ENCODE measurements at regions not wholly inside any gene's neighbourhood (a gene's known extent, or its start where the extent isn't known, plus 50 kb on each side); places are given as distances from the start of the nearest gene placed in this dataset.

DNA sequence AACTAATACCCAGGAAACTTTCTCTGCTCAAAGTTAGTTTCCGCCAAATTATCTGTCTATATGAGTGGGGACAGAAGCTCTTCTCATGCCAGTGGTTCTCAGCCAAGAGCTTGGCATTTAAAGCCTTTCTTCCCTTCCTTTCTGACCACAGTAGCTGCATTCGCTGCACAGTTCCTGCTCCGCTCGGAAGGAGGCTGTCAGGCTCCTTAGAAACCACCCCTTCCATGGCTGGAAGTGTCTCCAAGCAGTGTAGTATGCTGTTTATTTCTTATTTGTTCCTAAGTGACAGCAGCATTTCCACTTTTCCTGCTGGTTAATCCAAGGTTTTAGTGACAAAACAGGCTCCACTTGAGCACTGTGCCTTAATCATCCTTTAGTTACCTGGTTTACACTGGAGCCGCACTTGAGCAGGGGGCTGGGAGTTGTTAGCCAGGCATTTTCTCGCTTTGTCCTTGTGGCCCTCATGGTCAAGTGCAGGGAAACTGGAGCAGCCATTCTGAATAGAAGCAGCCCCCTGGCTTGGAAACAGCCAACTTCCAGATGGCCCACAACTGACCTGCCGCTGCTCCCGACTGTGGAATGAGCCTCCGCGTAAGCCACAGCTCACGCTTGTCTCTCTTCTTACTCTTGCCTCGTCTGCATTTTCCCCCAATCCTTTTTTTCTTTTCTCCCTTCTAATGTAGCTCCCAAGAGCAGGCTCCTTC lies 739.4 kb upstream of the TENM3 start:
- DNase-seq (ENCODE audit: low read depth): no peak

DNA sequence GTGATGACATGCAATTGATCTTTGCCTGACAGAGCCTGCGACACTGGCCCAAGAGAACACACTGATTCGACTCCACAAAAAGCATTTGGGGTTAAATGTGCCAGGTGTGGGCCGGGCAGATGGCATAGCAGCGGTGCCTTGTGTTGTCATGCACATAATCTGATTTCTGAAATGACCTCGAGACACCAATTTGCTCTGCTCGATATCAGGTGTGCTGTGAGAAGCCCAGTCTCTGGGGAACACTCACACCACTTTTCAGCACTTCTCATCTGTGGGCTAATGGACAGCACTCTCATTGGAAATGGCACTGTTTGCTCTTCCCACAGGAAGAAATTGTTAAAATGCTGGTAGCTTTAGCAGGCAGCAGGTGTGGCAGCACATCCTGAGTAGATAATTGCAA lies 738.3 kb upstream of the TENM3 start:
- DNase-seq (ENCODE audit: low read depth): no peak

DNA sequence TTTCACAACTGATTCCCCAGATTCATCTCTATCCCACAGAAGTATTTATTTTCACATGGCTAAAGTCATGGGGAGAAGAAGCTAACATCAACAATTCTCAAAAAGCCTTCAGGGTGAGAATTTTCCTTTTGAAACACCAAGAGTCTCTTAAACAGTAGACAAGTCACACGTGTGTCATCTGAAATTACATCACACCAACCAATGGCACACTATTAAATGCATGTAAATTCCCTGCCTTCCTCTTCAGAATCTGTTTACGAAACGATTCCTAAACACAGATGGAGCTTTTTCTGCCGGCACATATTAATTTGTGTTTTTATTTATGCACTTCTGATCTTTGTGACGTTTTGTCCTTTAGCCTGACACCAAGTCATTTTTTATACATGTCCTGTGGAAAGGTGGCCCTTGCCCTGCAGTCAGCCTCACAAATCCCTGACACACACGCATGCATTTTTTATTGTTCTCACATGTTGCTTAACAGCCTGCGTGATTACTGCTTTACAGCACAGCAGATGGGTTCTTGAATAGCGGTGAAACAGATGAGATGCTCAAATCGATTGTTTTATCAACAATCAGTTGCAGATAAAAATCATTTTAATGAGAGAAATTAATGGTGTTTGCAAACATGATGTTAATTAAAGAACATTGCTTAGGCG lies 735.9 kb upstream of the TENM3 start:
- no peak for DNase-seq (ENCODE audit: low read depth)

DNA sequence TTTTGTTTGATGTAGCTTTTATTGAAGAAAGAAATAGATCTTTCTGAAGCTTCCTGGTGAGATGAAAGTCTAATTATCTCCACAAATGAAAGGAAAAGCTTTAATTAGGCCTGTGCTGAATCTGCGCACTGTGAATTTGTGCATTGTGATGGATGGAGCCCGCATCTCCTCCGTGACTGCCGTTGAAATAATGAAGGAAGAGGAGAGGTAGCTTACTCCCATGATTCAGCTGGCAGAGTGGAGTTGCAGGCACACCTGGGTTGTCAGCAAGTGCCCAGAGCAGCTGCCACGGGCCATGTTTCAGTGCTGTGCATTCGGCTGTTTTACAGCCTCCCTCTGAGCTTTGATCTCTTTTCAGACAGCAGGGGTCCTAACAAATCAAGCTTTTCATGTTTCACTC lies 735.3 kb upstream of the TENM3 start:
- DNase-seq (ENCODE audit: low read depth): no peak

DNA sequence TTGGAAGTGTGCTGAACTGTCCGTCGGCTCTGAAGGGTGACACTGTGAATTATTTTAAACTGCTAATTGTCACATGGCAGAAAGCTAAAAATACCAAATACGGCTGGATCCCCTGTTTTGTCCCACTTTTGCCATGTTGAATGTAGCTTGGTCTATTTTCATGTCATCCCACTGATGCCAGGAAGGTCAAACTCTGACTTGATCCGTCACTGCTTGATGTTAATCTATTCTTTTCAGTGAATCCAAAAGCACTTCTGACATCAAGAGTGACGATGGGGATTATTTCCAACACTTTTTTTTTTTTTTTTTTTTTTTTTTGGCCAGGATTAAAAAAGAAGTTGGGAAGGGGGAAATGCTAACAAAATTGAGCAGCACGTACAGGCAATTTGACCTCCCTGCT lies 734.6 kb upstream of the TENM3 start:
- DNase-seq (ENCODE audit: low read depth): no peak

DNA sequence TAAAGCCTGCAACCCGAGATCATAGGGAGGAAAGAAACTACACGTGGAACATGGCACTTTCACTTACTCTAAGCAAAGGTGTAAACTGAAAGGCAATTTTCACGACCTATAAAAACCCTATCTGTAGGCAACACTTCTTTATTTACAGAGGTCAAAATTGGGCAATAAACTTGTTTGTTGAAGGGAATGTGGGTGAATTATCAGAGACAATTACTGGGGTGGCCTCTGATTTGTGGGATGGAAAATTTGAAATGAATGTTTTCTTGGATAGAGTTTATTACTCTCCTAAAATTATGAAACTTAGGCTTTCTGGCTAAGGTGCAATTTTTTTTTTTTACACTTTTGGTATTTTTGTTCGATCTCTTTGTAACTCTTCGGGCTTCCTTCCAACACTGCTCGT lies 734.1 kb upstream of the TENM3 start:
- no peak for DNase-seq (ENCODE audit: low read depth)

DNA sequence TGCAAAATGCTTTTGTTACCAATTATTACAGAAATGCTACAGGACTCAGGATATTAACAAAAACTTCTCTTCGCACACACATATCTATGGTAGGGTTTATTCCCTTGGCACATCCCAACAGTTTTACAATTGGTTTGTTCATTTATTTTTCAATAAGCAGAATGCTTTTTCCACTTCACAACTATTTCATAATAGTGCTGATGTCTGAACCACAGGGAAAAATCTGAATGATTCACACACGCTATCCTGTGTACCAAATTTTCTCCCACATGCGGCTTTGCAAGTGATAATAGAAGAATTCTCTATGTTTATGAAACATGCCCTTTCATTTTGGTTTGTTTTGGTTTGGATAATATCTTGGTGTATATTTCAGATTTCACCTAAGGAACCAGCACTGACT lies 725.7 kb upstream of the TENM3 start:
- no peak for DNase-seq (ENCODE audit: low read depth)

DNA sequence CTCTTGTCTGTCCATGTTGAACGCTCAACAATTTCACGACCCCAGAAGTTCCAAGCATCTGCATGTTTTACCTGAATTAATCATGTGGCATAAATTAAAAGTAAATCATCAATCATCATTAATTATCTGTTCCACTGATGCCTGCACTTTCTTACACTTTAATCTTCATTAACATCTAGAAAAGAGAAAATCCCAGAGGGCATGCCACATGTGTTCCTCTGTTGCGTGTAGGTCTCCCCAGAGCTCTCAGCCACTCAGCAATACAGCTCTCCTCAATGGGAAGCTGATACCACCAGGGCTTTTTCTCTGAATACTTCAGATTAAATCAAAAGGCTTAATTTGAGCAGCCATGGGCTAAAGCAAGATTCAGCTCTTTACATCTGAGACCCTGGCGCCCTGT lies 722.4 kb upstream of the TENM3 start:
- DNase-seq (ENCODE audit: low read depth): no peak

DNA sequence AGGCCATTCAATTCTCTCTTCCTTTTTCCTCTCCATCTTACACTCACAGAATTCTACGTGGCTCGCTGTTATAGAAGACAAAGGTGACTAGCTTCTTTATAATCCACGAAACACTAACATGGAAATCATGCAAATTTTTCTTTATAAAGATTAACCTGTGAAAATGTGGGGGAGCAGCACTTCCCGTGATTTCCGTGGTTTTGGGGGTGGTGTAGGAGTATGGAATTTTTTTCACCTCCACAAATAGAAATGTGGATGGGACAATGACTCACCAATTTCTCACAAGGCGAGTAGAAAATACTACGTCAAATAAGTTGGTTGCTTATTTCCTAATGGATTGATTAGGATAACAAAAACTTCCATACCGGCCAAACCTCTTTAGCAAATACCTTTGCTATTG lies 719.2 kb upstream of the TENM3 start:
- DNase-seq (ENCODE audit: low read depth): no peak

DNA sequence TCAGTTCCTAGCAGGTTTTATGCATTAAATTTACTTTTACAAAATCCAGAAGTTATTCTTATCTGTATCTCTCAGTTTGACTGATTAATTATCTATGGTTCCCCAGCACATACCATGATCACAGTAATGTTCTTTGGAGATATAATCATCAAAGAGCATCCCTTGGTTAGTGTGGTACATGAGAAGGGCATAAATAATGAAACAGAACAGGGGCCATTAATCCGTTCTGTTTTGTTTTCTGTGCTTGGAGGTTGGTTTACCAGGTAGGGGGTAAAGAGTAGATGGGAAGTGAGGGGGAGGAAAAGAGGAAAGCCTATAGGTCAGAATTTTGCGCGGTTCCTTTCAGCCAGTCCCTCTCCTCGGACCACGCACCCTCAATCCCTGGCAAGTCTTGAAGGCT lies 718.7 kb upstream of the TENM3 start:
- DNase-seq (ENCODE audit: low read depth): no peak

DNA sequence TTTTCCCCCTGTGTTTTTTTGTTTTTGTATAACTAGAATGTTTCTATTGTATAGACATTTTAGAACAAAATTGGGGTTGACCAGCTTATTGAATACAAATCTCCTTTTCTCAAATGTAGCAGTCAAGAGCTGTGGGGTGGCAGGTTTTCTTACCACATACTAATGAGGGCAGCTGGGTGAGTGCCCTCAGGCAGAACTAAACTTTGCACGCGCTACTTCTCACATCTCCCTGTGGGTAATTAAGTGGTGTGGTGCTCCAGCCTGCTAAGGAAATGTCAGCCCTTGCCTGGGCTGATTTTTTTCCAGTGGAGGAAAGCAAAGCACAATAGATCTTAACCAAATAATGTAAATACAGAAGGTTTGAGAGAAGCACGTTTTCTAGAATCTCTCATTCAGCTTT lies 717.6 kb upstream of the TENM3 start:
- DNase-seq (ENCODE audit: low read depth): no peak

DNA sequence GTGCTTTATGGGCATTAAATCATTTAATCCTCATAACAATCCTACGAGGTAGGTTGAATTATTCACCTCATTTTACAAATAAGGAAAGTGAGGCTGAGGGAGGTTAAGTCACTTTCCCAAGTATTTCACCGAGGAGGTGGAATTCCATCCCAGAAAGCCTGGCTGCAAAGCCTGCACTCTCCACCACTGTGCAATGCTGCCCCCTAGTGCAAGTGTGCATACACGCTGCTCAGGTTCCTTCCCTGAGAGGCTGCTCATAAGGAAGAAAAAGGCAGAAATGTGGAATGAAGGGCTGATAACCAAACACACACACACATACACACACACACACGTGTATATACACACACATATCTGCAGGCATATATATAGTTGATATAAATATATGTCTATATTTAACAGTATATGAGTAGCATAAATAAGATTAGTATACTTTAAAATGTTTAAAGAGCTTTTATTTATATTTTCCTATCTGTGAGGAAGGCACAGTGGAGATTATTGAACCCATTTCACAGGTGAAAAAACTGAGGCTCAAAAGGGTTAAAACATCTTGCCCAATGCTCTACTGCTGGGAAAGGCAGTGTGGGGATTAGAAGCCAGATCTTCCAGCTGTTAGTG lies 714.5 kb upstream of the TENM3 start:
- DNase-seq (ENCODE audit: low read depth): no peak

DNA sequence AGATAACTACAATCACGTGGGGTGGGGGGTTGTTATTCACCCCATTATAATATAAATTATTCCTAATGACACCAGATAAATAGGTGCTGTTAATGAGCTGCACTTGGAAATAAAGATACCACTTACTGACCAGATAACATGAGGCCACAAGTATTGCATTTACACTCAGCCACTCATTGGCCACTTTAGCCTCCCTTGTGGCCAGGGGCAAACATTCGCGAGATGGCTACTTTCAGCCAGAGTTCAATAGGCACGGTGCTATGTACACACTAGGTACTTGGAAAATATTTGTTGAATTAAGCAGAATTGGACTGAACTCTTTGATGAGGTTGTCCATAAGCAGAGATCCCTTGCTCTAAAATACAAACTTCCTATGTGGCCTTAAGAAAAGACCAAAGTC lies 713.7 kb upstream of the TENM3 start:
- no peak for DNase-seq (ENCODE audit: low read depth)

DNA sequence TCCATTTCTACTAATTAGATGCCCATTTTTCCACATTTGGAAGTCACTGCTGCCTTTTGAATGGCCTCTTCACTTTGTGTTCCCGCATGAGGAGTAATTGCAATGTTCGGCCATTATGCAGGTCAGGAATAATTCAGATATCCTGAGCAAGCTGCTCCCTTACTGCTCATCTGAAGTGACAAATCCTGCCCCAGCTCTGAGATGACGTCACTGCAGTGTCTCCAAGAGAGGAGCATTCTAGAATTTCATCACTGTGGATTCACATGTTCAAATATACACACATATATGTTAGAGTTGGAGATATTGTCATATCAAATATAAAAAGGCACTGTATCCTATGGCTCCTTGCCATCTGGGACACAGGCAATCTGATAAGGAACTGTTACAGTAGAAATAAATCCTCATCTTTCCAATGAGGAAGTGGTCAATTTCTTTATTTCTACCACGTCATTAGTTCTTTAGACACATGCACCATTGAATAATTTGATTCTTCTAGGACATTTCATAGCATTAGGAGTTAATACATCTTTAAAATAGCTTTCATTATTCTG lies 706.9 kb upstream of the TENM3 start:
- DNase-seq (ENCODE audit: low read depth): no peak

DNA sequence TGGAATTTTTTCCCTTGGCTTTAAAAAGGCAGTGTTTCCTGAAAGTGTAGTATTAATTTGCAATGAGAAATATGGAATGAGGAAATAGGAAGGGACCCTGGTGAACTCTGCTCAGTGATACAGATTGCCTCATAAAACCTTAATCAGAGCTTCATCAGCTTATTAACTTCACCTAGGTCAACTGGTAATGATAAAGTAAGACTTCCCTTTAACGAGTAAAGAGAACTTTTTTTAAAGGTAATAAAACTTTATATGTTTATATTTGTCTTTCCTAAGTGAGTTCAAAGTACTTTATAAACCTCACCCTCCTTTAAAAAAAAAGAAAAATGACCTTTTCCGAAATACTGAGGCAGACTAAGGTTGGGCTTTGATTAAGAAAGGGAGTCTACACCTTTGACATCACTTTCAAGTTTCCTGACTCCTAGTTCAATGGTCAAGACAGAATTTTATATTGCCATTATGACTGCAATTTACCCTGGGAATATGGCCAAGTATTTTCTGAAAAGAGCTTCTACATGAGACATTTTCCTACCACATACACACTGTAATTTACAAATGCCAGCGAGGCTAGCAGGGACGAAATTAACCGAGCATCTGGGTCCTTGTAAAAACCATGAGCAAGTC lies 706.3 kb upstream of the TENM3 start:
- DNase-seq (ENCODE audit: low read depth): no peak

DNA sequence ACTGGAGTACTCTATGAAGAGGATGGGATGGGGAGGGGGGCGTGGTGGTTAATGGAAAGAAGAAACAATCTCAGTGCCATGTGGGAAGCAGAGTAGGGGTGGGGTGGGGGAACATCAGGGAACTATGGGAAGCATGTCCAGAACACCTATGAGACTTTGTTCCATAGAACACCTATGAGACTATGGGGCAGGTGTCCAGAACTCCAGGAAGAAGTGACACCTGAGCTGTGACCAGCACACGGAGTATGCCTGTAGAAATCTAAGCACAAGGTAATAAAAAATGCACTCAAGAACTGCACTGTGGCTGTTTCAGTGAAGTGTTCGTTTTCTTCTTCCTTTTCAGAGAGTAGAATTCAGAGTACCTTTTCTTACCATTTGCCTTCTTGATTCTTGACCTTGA lies 704.8 kb upstream of the TENM3 start:
- DNase-seq (ENCODE audit: low read depth): no peak

DNA sequence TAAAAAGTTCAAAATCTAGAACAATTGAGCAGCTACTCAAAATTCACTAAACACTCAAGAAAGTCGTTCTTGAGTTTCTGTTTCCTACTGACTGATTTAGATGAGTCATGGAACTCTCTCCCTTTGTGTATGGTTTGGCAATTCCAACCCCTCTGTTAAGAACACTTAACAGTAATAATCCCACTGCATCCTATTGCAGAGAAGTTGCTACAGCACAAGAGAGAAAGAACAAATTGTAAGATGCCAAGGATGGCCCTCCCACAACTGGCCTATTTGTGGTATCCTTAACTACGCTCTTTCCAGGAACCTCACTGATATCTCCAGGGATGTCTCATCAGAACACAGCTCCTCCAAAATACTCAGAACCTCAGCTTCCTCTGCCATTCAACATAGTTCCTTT lies 701.8 kb upstream of the TENM3 start:
- no peak for DNase-seq (ENCODE audit: low read depth)

DNA sequence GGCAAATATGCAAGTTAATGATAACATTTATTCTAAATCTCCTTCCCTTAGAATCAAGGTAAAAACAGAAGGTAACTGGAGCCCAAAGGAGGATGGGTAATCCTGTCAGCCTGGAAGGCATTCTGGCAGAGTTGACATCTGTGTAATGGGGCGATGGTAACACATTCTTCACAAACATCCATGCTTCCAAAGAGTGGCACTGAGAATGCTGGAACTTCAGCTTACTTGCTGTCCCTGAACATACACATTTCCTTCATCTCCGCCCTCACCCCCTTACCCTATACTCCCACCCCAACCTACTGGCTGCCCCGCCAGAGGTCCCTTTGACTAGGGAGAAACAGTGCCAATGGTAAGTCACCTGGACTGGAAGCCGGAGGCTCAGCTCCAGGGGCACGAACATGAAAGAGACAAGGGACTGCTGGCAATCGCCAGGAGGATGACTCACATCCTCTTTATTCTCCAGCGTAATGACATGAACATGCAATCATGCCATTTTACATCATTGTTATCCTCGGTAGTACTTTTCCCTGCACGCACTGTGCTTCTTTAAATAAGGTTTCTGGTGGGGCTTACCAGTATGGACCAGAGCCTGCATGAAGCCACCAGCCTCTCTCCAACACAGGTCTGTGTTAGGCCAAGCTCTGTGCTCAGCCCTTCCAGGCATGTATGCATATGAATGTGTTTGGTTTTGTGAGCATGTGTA lies 694.2 kb upstream of the TENM3 start:
- no peak for DNase-seq (ENCODE audit: low read depth)

DNA sequence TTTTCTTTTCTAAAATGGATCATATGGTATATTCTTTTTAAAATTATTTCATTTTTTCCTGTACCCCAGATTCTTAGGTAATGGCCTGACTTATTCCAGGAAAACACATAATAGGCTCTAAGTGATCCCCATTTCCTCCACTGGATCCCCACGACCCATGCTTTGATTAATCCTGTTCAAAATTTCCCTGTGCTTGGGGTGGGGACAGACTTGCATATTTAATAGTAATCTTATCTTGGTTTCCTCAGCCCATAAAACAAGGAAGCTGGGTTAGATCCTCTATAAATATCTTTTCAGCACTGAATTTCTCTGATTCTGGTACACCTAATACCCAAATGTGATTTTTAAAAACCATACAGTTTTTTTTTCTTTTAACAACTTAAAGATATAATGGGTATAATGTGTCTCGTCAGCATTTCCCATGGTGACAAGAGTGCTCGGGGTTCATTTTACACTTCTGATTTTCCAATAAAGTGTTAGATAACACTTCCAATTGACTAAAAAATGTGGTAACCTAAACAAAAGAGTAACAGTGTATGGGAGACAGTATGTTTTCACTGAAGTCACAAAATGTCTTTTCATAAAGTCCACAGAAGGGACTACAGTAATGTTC lies 693.5 kb upstream of the TENM3 start:
- no peak for DNase-seq (ENCODE audit: low read depth)

DNA sequence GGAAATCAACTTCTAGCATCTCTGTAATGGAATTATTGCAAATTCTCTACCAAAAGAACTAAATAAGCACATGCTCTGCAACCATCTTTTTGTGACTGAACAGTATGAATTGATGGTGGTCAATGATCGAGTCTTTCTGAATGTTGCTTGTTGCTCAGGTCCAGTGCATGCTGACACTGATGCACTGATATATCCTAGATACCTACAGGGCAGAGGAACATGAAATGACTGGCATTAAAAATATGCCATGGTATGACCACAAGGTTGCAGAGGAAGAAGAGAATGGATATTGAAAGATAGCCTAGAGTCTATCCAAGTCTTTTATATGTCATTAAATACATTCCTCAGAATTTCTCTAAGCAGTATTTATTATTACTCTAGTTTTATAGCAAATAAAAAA lies 692.8 kb upstream of the TENM3 start:
- DNase-seq (ENCODE audit: low read depth): no peak

DNA sequence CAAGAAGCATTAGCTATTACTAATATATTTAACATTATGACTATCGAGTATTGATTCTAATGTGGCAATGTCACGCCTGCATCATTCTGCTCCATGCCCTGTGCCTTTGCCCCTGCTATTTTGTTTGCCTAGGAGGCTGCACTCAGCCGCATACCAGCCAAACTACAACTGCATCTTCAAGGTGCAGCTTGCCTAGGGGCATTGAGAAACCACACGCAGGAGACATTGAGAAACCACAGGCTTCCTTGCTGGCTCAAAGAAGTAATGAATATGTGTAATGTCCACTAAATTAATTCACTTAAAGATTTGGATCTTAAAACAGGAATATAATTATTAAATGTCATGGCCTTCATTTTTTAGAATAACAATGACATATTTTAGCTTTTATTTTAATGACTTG lies 683.6 kb upstream of the TENM3 start:
- no peak for DNase-seq (ENCODE audit: low read depth)

DNA sequence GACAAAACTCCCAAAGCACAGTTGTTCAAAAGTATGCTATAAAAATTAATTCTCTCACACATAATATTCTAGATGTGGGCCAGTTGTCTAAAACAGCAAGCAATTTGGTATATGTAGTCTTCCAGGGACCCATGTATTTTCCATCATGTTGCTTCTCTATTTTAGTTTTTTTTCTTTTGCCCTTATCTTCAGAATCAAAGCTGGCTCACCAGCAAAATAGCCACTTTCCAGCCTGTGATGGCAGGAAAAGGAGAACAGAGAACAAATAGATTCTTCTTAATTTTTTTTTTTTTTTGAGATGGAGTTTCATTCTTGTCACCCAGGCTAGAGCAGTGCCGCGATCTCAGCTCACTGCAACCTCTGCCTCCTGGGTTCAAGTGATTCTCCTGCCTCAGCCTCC lies 680.8 kb upstream of the TENM3 start:
- DNase-seq (ENCODE audit: low read depth): no peak
